ENCODE measurements at regions not wholly inside any gene's neighbourhood (a gene's known extent, or its start where the extent isn't known, plus 50 kb on each side); places are given as distances from the start of the nearest gene placed in this dataset.

DNA sequence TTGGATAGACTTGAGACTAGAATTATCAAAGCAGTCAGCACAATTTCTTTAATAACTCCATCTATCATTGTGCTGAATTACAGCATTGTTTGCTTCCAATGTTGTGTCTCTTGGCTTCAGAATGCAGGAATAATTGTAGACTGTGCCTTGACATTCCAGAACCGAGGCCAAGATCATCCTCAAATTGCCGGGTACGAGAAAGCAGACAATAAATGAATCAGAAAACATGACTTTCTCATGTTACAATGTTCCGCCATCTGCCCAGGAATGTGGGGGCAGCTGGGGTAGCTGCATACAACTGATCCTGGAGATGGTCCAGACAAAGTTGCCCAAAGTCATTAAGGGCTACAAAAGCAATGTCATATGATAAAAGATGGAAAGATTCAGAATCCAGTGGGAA, 206.2 kb upstream of the SGCD start:
- Mint-ChIP-seq H3K9me3 (no peaks in the 10 kb centered on the region), H3K4me3 (no peak overlapping the region), H3K27ac (no peak overlapping the region), H3K27me3 (peaks cover 16 to 28% of the 10 kb centered on the region in 2 donors), H3K36me3 (ENCODE audit: insufficient read depth) (no peaks in the 10 kb centered on the region), H3K4me1 (ENCODE audit: low read depth in 2 of 2) (peaks cover 0 to 2% of the 10 kb centered on the region in 2 donors)
- no peak for DNase-seq
- ATAC-seq (replicated peaks): no peak

DNA sequence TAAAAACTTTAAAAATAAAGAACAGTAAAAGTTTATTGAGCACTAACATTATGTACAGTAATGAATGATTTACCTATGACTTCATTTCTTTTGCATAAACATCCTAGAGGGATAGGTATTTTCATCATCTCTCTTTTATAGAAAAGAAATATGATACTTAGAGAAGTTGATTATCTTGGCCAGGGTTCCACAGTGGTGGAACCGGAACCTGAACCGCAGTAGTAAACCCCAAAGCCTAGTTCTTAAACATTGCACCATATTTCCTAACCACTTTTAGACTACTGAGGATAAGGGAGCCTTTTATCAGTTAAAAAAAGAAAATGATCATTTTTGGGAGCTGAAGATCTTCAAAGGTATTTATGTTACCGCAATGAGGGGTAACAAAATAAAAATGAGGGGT, 205.7 kb upstream of the SGCD start:
- no peak overlapping the region for H3K27ac Mint-ChIP-seq
- peaks cover 0 to 2% of the 10 kb centered on the region in 2 donors for H3K4me1 Mint-ChIP-seq (ENCODE audit: low read depth in 2 of 2)
- no peak overlapping the region for H3K4me3 Mint-ChIP-seq
- no peaks in the 10 kb centered on the region for H3K36me3 Mint-ChIP-seq (ENCODE audit: insufficient read depth)
- peaks cover 16 to 28% of the 10 kb centered on the region in 2 donors for H3K27me3 Mint-ChIP-seq
- DNase-seq: no peak
- ATAC-seq (replicated peaks): no peak
- H3K9me3 Mint-ChIP-seq: no peaks in the 10 kb centered on the region

DNA sequence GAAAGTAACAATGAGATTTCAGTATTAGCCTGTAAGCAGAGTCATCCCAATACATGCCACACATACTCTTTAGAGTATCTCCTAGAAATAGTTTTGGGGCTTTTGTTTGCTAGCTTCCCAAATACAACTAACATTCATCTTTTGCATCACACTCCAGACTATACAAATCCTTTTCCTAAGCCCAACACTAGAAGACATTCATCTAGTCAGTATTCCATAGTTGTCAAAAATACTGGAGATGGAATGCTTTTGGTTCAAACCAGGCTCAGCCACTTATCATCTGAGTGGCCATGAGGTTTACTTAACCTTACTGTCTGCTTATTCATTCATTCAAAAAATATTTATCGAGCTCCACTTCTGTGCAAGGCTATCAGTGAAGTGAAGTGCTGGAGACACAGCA, 205.1 kb upstream of the SGCD start:
- H3K4me1 Mint-ChIP-seq (ENCODE audit: low read depth in 2 of 2): peaks cover 0 to 2% of the 10 kb centered on the region in 2 donors
- no peaks in the 10 kb centered on the region for H3K36me3 Mint-ChIP-seq (ENCODE audit: insufficient read depth)
- H3K27me3 Mint-ChIP-seq: peaks cover 16 to 28% of the 10 kb centered on the region in 2 donors
- no peaks in the 10 kb centered on the region for H3K9me3 Mint-ChIP-seq
- no peak overlapping the region for H3K27ac Mint-ChIP-seq
- H3K4me3 Mint-ChIP-seq: no peak overlapping the region
- ATAC-seq (replicated peaks): no peak
- DNase-seq: no peak

- Mint-ChIP-seq H3K9me3 (no peaks in the 10 kb centered on the region), H3K27me3 (peaks cover 6 to 12% of the 10 kb centered on the region in 2 donors), H3K4me3 (no peak overlapping the region), H3K4me1 (ENCODE audit: low read depth in 2 of 2) (no peaks in the 10 kb centered on the region), H3K27ac (no peak overlapping the region), H3K36me3 (ENCODE audit: insufficient read depth) (no peaks in the 10 kb centered on the region)
- no peak for DNase-seq
- ATAC-seq (replicated peaks): no peak
Measured at GRCh38 chr5:156124708-156125107, 202.3 kb upstream of the SGCD start.

GRCh38 chr5:156125118-156125517, 201.8 kb upstream of the SGCD start:
- H3K4me1 Mint-ChIP-seq (ENCODE audit: low read depth in 2 of 2): no peaks in the 10 kb centered on the region
- peaks cover 5 to 8% of the 10 kb centered on the region in 2 donors for H3K27me3 Mint-ChIP-seq
- no peak overlapping the region for H3K4me3 Mint-ChIP-seq
- H3K9me3 Mint-ChIP-seq: no peaks in the 10 kb centered on the region
- no peak overlapping the region for H3K27ac Mint-ChIP-seq
- DNase-seq: no peak
- ATAC-seq (replicated peaks): no peak
- no peaks in the 10 kb centered on the region for H3K36me3 Mint-ChIP-seq (ENCODE audit: insufficient read depth)

DNA sequence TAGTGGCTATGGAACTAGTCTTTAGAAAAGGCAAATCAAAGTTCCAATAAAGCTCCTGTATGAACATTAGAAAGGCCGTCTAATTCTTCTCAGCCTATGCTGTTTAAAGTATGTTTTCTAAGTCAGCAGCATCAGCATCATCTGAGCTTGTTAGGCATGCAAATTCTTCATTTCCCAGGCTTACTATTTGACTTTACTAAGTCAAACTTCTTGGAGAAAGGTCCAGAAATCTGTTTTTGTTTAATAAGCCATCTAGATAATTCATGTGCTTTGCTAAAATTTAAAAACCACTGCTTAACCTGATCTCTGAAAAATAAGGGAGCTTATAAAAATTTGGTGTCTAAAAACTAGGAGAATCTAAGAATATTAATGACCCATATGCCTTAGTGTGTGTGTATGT, 200.2 kb upstream of the SGCD start:
- peaks cover 0 to 5% of the 10 kb centered on the region in 2 donors for H3K27me3 Mint-ChIP-seq
- ATAC-seq (replicated peaks) (no peak), DNase-seq (no peak)
- H3K27ac Mint-ChIP-seq: no peak overlapping the region
- no peaks in the 10 kb centered on the region for H3K9me3 Mint-ChIP-seq
- no peaks in the 10 kb centered on the region for H3K4me1 Mint-ChIP-seq (ENCODE audit: low read depth in 2 of 2)
- no peaks in the 10 kb centered on the region for H3K36me3 Mint-ChIP-seq (ENCODE audit: insufficient read depth)
- no peak overlapping the region for H3K4me3 Mint-ChIP-seq

DNA sequence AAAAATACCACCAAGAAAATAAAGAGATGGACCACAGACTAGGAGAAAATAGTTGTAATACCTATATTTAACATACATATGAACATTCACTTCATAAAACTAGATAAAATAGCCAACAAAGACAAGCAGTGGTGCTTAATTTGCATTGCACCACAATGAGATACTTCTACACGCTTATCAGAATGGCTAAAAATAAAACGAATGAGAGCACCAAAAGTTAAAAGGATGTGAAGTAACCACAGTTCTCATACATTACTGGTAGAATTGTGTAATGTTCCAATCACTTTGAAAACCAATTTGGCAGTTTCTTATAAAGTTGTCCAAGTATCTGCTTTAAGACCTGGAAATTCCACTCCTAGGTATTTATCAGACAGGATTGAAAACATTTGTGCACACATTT, 198.9 kb upstream of the SGCD start:
- Mint-ChIP-seq H3K4me3 (no peak overlapping the region), H3K36me3 (ENCODE audit: insufficient read depth) (no peaks in the 10 kb centered on the region), H3K27ac (no peak overlapping the region), H3K4me1 (ENCODE audit: low read depth in 2 of 2) (no peaks in the 10 kb centered on the region), H3K9me3 (no peaks in the 10 kb centered on the region), H3K27me3 (no peaks in the 10 kb centered on the region)
- ATAC-seq (replicated peaks) (no peak), DNase-seq (no peak)

DNA sequence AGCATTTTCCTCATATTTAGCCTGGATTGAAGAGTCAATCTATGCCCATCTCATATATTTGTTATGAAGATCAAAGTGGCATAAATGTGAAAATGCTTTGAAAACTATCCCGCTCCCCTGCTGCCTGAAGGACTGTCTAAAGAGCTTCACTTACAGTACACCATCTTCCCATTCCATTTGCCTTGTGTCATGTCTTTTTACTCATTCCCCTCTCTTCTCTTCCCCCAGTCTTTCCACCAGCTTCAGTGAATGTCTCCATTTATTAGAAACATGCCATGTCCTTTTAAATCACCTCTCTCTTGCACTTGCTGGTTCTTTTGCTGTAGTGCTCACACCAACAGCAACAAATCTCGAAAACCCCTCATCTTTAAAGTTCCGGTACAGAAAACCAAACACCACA, 192.7 kb upstream of the SGCD start:
- ATAC-seq (replicated peaks) (no peak), DNase-seq (no peak)
- Mint-ChIP-seq H3K36me3 (ENCODE audit: insufficient read depth) (no peaks in the 10 kb centered on the region), H3K9me3 (no peaks in the 10 kb centered on the region), H3K4me1 (ENCODE audit: low read depth in 2 of 2) (no peaks in the 10 kb centered on the region), H3K27ac (no peak overlapping the region), H3K4me3 (no peak overlapping the region), H3K27me3 (no peaks in the 10 kb centered on the region)

GRCh38 chr5:156135531-156135930, 191.4 kb upstream of the SGCD start:
- DNase-seq: no peak
- Mint-ChIP-seq H3K4me1 (ENCODE audit: low read depth in 2 of 2) (no peaks in the 10 kb centered on the region), H3K9me3 (peaks cover 0 to 9% of the 10 kb centered on the region in 2 donors), H3K36me3 (ENCODE audit: insufficient read depth) (no peaks in the 10 kb centered on the region), H3K27ac (no peak overlapping the region), H3K4me3 (no peak overlapping the region), H3K27me3 (no peaks in the 10 kb centered on the region)
- ATAC-seq (replicated peaks): no peak

- Mint-ChIP-seq H3K27me3 (no peaks in the 10 kb centered on the region), H3K36me3 (ENCODE audit: insufficient read depth) (no peaks in the 10 kb centered on the region), H3K4me3 (peak overlapping the region in 1 of 2 donors; percentile 15), H3K27ac (no peak overlapping the region), H3K4me1 (ENCODE audit: low read depth in 2 of 2) (peaks cover 1 to 5% of the 10 kb centered on the region in 2 donors), H3K9me3 (peaks cover 0 to 13% of the 10 kb centered on the region in 2 donors)
- DNase-seq: no peak
- ATAC-seq (replicated peaks): no peak
Measured at GRCh38 chr5:156137071-156137869, 189.7 kb upstream of the SGCD start.

GRCh38 chr5:156142867-156143266, 184.1 kb upstream of the SGCD start:
- Mint-ChIP-seq H3K4me3 (no peak overlapping the region), H3K27me3 (no peaks in the 10 kb centered on the region), H3K36me3 (ENCODE audit: insufficient read depth) (no peaks in the 10 kb centered on the region), H3K4me1 (ENCODE audit: low read depth in 2 of 2) (peaks cover 1 to 5% of the 10 kb centered on the region in 2 donors), H3K27ac (no peak overlapping the region), H3K9me3 (peaks cover 2 to 24% of the 10 kb centered on the region in 2 donors)
- DNase-seq (no peak), ATAC-seq (replicated peaks) (no peak)

DNA sequence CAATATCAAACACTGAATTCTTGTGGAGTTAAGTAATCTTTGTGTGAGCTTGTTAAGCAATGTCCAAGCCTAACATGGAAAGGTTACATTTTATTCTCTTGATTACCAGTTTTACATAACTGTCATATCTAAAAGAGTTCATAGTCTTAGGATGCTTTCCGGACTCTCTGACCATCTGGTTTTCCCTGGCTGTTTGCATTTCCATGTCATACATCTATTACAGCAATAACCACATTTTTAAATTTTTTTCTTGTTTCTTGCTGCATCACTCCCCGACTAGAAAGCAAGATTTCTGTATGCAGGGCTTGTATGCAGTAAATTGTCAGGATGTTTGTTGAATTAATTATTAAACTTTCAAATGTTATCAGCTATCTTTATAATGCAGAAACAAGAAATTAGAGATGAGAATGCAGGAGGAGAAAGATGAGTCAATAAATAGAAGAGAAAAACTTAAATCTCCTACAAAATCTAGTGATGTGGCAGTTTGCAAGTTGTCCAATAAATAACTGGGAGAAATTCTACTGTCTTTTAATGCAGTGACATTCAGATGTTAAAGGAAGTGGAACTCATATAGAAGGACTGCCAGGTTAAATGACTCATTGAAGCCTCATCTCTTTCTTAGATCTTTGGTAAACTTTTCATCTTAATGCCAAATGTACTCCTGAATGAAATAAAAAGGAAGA, 179.6 kb upstream of the SGCD start:
- Mint-ChIP-seq H3K27me3 (no peaks in the 10 kb centered on the region), H3K27ac (no peak overlapping the region), H3K4me3 (no peak overlapping the region), H3K36me3 (ENCODE audit: insufficient read depth) (no peaks in the 10 kb centered on the region), H3K9me3 (peaks cover 2 to 9% of the 10 kb centered on the region in 2 donors), H3K4me1 (ENCODE audit: low read depth in 2 of 2) (no peaks in the 10 kb centered on the region)
- DNase-seq (no peak), ATAC-seq (replicated peaks) (no peak)

DNA sequence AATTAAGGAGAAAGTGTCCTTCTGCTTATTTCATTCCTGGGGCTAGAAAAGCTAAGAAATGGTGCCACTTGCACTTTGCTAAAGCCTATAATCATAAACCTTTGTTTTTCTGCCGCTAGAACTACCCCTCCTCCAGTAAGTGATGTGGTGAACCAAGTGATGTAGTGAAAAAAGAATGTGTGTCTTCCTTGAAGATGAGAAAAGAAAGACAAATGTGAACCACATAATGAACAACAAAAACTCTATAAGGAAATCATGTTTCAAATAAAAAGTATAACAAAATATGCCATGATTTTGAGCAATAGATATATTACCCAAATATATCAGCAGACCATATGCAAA, 179.0 kb upstream of the SGCD start:
- Mint-ChIP-seq H3K4me3 (no peak overlapping the region), H3K4me1 (ENCODE audit: low read depth in 2 of 2) (no peaks in the 10 kb centered on the region), H3K27ac (no peak overlapping the region), H3K9me3 (peaks cover 2 to 5% of the 10 kb centered on the region in 2 donors), H3K27me3 (no peaks in the 10 kb centered on the region), H3K36me3 (ENCODE audit: insufficient read depth) (no peaks in the 10 kb centered on the region)
- ATAC-seq (replicated peaks) (no peak), DNase-seq (no peak)

- ATAC-seq (replicated peaks) (no peak), DNase-seq (no peak)
- Mint-ChIP-seq H3K27me3 (no peaks in the 10 kb centered on the region), H3K4me3 (no peak overlapping the region), H3K27ac (no peak overlapping the region), H3K36me3 (ENCODE audit: insufficient read depth) (no peaks in the 10 kb centered on the region), H3K9me3 (peaks cover 2 to 5% of the 10 kb centered on the region in 2 donors), H3K4me1 (ENCODE audit: low read depth in 2 of 2) (no peaks in the 10 kb centered on the region)
Measured at GRCh38 chr5:156148301-156148700, 178.7 kb upstream of the SGCD start.
